ENCODE measurements at regions not wholly inside any gene's neighbourhood (a gene's known extent, or its start where the extent isn't known, plus 50 kb on each side); places are given as distances from the start of the nearest gene placed in this dataset.
A peak's percentile ranks its signal among the peaks of the same experiment; 100 is the strongest.

- peak; percentile 70 for TF ChIP-seq CTCF (IDR thresholded peaks at IDR 0.05)
- TF ChIP-seq POLR2AphosphoS5 (IDR thresholded peaks at IDR 0.05; ENCODE audit: low read depth, low read length) = no peak
- no peak for TF ChIP-seq REST (IDR thresholded peaks at IDR 0.05; ENCODE audit: insufficient read depth in 1 of 2, low read depth in 2 of 2, low read length in 1 of 2)
- TF ChIP-seq SIN3A (IDR thresholded peaks at IDR 0.05; ENCODE audit: borderline replicate concordance, insufficient read depth, low read depth, low read length) = no peak
Measured at GRCh38 chr17:68777243-68777855, 176.2 kb upstream of the FAM20A start.
